GM19395 (cell line): ENCODE measurements at regions not wholly inside any gene's neighbourhood (a gene's known extent, or its start where the extent isn't known, plus 50 kb on each side); places are given as distances from the start of the nearest gene placed in this dataset.
A peak's percentile ranks its signal among the peaks of the same experiment; 100 is the strongest.
"Not testable (repeated sequence)": the region's sequence is repeated elsewhere in the genome, so short reads cannot be mapped to it uniquely, and the experiment has no call there.

Experiments
- ATAC-seq: cut with Tn5 transposase; IDR thresholded peaks from one replicate; pipeline ENCODE4 v1.9.1; 2021; ENCODE audit warnings: mild to moderate bottlenecking, moderate library complexity; ENCODE audit not compliant: unreplicated experiment

GRCh38 chr2:595831-596592 lies 81.2 kb downstream of the TMEM18 start:
- ATAC-seq = no peak

- no peak for ATAC-seq
Observed at GRCh38 chr2:595141-595815, 81.9 kb downstream of the TMEM18 start.

- no peak for ATAC-seq
Observed at GRCh38 chr2:594297-594949, 82.8 kb downstream of the TMEM18 start.

GRCh38 chr2:593356-594026 lies 83.7 kb downstream of the TMEM18 start:
- no peak for ATAC-seq

GRCh38 chr2:592737-593136 lies 84.5 kb downstream of the TMEM18 start:
- ATAC-seq = no peak

- no peak for ATAC-seq
Observed at GRCh38 chr2:590214-591175, 86.7 kb downstream of the TMEM18 start.

- no peak for ATAC-seq
Observed at GRCh38 chr2:589281-590130, 87.7 kb downstream of the TMEM18 start.

- ATAC-seq = no peak
Observed at GRCh38 chr2:588074-588645, 89.0 kb downstream of the TMEM18 start.

GRCh38 chr2:587087-587960 lies 89.9 kb downstream of the TMEM18 start:
- no peak for ATAC-seq

GRCh38 chr2:586641-587076 lies 90.5 kb downstream of the TMEM18 start:
- no peak for ATAC-seq

GRCh38 chr2:584863-585823 lies 92.1 kb downstream of the TMEM18 start:
- ATAC-seq = peak; percentile 96

GRCh38 chr2:583666-584065 lies 93.5 kb downstream of the TMEM18 start:
- no peak for ATAC-seq

- ATAC-seq = no peak
Observed at GRCh38 chr2:582792-583528, 94.2 kb downstream of the TMEM18 start.

- ATAC-seq = not testable (repeated sequence)
Observed at GRCh38 chr2:582289-582688, 94.9 kb downstream of the TMEM18 start.

GRCh38 chr2:579961-580360 lies 97.2 kb downstream of the TMEM18 start:
- no peak for ATAC-seq

- no peak for ATAC-seq
Observed at GRCh38 chr2:579351-579886, 97.8 kb downstream of the TMEM18 start.
